ENCODE measurements at regions not wholly inside any gene's neighbourhood (a gene's known extent, or its start where the extent isn't known, plus 50 kb on each side); places are given as distances from the start of the nearest gene placed in this dataset.

DNA sequence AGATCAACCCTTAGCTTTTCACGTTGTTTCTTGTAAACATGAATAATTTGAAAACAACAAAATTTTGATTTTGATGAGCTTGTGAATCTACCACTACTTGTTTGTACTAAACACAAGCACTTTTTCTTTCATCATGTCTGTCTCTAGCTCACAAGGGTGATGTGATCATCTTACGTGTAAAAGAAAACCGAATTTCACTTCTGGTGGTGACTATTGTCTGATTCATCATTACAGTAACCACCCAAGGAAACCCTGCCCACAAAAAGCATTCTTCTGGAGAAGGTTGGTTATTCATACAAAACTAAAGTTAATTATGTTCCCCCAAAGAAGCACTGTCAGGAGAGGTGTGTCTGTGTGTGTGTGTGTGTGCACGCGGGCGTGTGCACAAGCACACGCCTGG is 285.4 kb downstream of the ZNF516 start:
- TF ChIP-seq POLR2A (IDR thresholded peaks at IDR 0.05; ENCODE audit: low read length): no peak
- no peak for TF ChIP-seq GATA1 (IDR thresholded peaks at IDR 0.05; ENCODE audit: low read depth, low read length)
